HEK293 (cell line): ENCODE measurements at regions not wholly inside any gene's neighbourhood (a gene's known extent, or its start where the extent isn't known, plus 50 kb on each side); places are given as distances from the start of the nearest gene placed in this dataset.

Source experiments
- CTCF ChIA-PET: fragments of 350-600 bp; formaldehyde crosslinking; extraction: SDS; loops from one replicate; lab custom pipeline; 2021; ENCODE audit warnings: antibody characterized with exemption; lab: Yijun Ruan, JAX
- POLR2A ChIA-PET: fragments of 300-600 bp; formaldehyde crosslinking; extraction: SDS; loops from one replicate; lab custom pipeline; 2020; ENCODE audit warnings: antibody characterized with exemption, inconsistent platforms; lab: Yijun Ruan, JAX
- H3K27ac ChIP-seq: fragments of 200-500 bp; sonication (Bioruptor generic); 2 replicates; pipeline ENCODE4 v1.5.1; 2014; ENCODE audit warnings: low read depth, low read length, control low read depth, inconsistent platforms; ENCODE audit errors: extremely low read depth
- H3K36me3 ChIP-seq, 2 experiments: fragments of 200-500 bp in 1 of 2; sonication (Bioruptor generic) in 1 of 2; 1 replicate in 1 of 2; 2 replicates in 1 of 2; pipeline ENCODE4 v1.5.1; 2014 to 2017; ENCODE audit warnings: inconsistent platforms in 2 of 2, low read length in 2 of 2; ENCODE audit not compliant: control insufficient read depth in 2 of 2, insufficient read depth in 1 of 2
- H3K4me1 ChIP-seq: fragments of 200-500 bp; sonication (Bioruptor generic); 2 replicates; pipeline ENCODE4 v1.5.1; 2014; ENCODE audit warnings: mild to moderate bottlenecking, low read length, inconsistent platforms; ENCODE audit not compliant: control insufficient read depth, insufficient read depth
- H3K4me3 ChIP-seq: 2 replicates; pipeline ENCODE4 v1.5.1; 2011; ENCODE audit warnings: low read depth, mild to moderate bottlenecking, control low read depth, low read length, moderate library complexity
- H3K9me3 ChIP-seq: fragments of 200-500 bp; sonication (Bioruptor generic); 2 replicates; pipeline ENCODE4 v1.5.1; 2014; ENCODE audit warnings: low read depth, low read length, inconsistent platforms; ENCODE audit not compliant: control insufficient read depth, insufficient read depth
- AEBP2 ChIP-seq: fragments of 450-650 bp; formaldehyde crosslinking; IDR thresholded peaks from 2 replicates; pipeline ENCODE4 v1.5.1; 2016; ENCODE audit warnings: missing biosample characterization, missing genetic modification characterization, borderline replicate concordance
- EGR2 ChIP-seq: fragments of 450-650 bp; formaldehyde crosslinking; IDR thresholded peaks from 2 replicates; pipeline ENCODE4 v1.5.1; 2016; ENCODE audit warnings: low read depth, missing biosample characterization, missing genetic modification characterization
- FEZF1 ChIP-seq: fragments of 450-650 bp; formaldehyde crosslinking; IDR thresholded peaks from 2 replicates; pipeline ENCODE4 v1.5.1; 2016; ENCODE audit warnings: missing biosample characterization, missing genetic modification characterization
- GLIS1 ChIP-seq: fragments of 450-650 bp; formaldehyde crosslinking; IDR thresholded peaks from 2 replicates; pipeline ENCODE4 v1.5.1; 2016; ENCODE audit warnings: missing biosample characterization, missing genetic modification characterization
- OSR2 ChIP-seq: fragments of 450-650 bp; formaldehyde crosslinking; IDR thresholded peaks from 2 replicates; pipeline ENCODE4 v1.5.1; 2016; ENCODE audit warnings: missing biosample characterization, missing genetic modification characterization
- PRDM6 ChIP-seq: fragments of 450-650 bp; formaldehyde crosslinking; IDR thresholded peaks from 2 replicates; pipeline ENCODE4 v1.5.1; 2017; ENCODE audit warnings: missing biosample characterization, missing genetic modification characterization
- SP7 ChIP-seq: fragments of 450-650 bp; formaldehyde crosslinking; IDR thresholded peaks from 2 replicates; pipeline ENCODE4 v1.5.1; 2016; ENCODE audit warnings: missing biosample characterization, missing genetic modification characterization
- TCF7L2 ChIP-seq: IDR thresholded peaks from 2 replicates; pipeline ENCODE4 v1.6.1; 2011; ENCODE audit warnings: low read depth, mild to moderate bottlenecking, inconsistent platforms, low read length, moderate library complexity, borderline replicate concordance
- YY2 ChIP-seq: fragments of 450-650 bp; formaldehyde crosslinking; IDR thresholded peaks from 2 replicates; pipeline ENCODE4 v1.5.1; 2016; ENCODE audit warnings: missing biosample characterization, missing genetic modification characterization
- ZEB2 ChIP-seq: fragments of 450-650 bp; formaldehyde crosslinking; IDR thresholded peaks from 2 replicates; pipeline ENCODE4 v1.5.1; 2016; ENCODE audit warnings: missing biosample characterization, missing genetic modification characterization
- ZFHX2 ChIP-seq: fragments of 450-650 bp; formaldehyde crosslinking; conservative IDR thresholded peaks from 2 replicates; pipeline ENCODE4 v1.5.1; 2016; ENCODE audit warnings: missing biosample characterization, missing genetic modification characterization
- ZNF114 ChIP-seq: fragments of 450-650 bp; formaldehyde crosslinking; IDR thresholded peaks from 2 replicates; pipeline ENCODE4 v1.5.0; 2017; ENCODE audit warnings: missing biosample characterization, missing genetic modification characterization
- ZNF157 ChIP-seq: fragments of 450-650 bp; formaldehyde crosslinking; IDR thresholded peaks from 2 replicates; pipeline ENCODE4 v1.5.1; 2016; ENCODE audit warnings: missing biosample characterization, missing genetic modification characterization
- ZNF19 ChIP-seq: fragments of 450-650 bp; formaldehyde crosslinking; IDR thresholded peaks from 2 replicates; pipeline ENCODE4; 2016; ENCODE audit warnings: missing biosample characterization, missing genetic modification characterization, low read depth
- ZNF518A ChIP-seq: fragments of 450-650 bp; formaldehyde crosslinking; conservative IDR thresholded peaks from 2 replicates; pipeline ENCODE4 v1.5.1; 2016; ENCODE audit warnings: low read depth, missing biosample characterization, missing genetic modification characterization
- ZNF571 ChIP-seq: fragments of 450-650 bp; formaldehyde crosslinking; IDR thresholded peaks from 2 replicates; pipeline ENCODE4 v1.5.0; 2017; ENCODE audit warnings: missing biosample characterization, missing genetic modification characterization
- ZNF639 ChIP-seq: fragments of 450-650 bp; formaldehyde crosslinking; IDR thresholded peaks from 2 replicates; pipeline ENCODE4 v1.5.1; 2016; ENCODE audit warnings: missing biosample characterization, missing genetic modification characterization
- TF ChIP-seq, protein P1 (sequence below): fragments of 450-650 bp; formaldehyde crosslinking; IDR thresholded peaks from 2 replicates; pipeline ENCODE4 v1.5.1; 2016; ENCODE audit warnings: missing biosample characterization, missing genetic modification characterization
- TF ChIP-seq, protein P2 (sequence below): fragments of 450-650 bp; formaldehyde crosslinking; IDR thresholded peaks from 2 replicates; pipeline ENCODE4 v1.5.1; 2016; ENCODE audit warnings: missing biosample characterization, missing genetic modification characterization

- ChIA-PET POLR2A (interaction anchor here (0.7 kb wide), 1 partner anchor 178 kb away, joined by 10 read pairs; no protein-coding TSS in a partner anchor), CTCF (interaction anchor here (0.7 to 1.9 kb wide), 6 partner anchors 13 to 337 kb away, joined by 3 to 17 read pairs (median 4); no protein-coding TSS in a partner anchor)
- H3K4me3 ChIP-seq, result no peak overlapping the region
- no peaks in the 10 kb centered on the region for H3K9me3 ChIP-seq
- no peak overlapping the region for H3K27ac ChIP-seq
- H3K36me3 ChIP-seq, result no peaks in the 10 kb centered on the region
- peaks cover 6% of the 10 kb centered on the region for H3K4me1 ChIP-seq
- TF ChIP-seq PRDM6 (tag by site-specific recombination) (peak; percentile 60; the same call in 1 of the 2 replicates), ZNF639 (tag by site-specific recombination) (no peak), ZNF19 (tag by site-specific recombination) (0 out of 2 replicates have a peak, but pooled peaks have one; percentile 10), ZNF114 (no peak), ZEB2 (tag by site-specific recombination) (0 out of 2 replicates have a peak, but pooled peaks have one; percentile 18), ZNF518A (tag by site-specific recombination) (0 out of 2 replicates have a peak, but pooled peaks have one; percentile 21), EGR2 (tag by site-specific recombination) (peak; percentile 81), TCF7L2 (peak; percentile 55; the same call in 1 of the 2 replicates), SP7 (peak; percentile 85), ZNF571 (tag by site-specific recombination) (no peak), GLIS1 (tag by site-specific recombination) (0 out of 2 replicates have a peak, but pooled peaks have one; percentile 19), ZFHX2 (tag by site-specific recombination) (peak; percentile 91), YY2 (tag by site-specific recombination) (peak; percentile 34; the same call in 1 of the 2 replicates), OSR2 (peak; percentile 61; the same call in 1 of the 2 replicates), AEBP2 (no peak), FEZF1 (tag by site-specific recombination) (peak; percentile 63; the same call in 1 of the 2 replicates), ZNF157 (no peak)
- TF ChIP-seq, protein P1, sequence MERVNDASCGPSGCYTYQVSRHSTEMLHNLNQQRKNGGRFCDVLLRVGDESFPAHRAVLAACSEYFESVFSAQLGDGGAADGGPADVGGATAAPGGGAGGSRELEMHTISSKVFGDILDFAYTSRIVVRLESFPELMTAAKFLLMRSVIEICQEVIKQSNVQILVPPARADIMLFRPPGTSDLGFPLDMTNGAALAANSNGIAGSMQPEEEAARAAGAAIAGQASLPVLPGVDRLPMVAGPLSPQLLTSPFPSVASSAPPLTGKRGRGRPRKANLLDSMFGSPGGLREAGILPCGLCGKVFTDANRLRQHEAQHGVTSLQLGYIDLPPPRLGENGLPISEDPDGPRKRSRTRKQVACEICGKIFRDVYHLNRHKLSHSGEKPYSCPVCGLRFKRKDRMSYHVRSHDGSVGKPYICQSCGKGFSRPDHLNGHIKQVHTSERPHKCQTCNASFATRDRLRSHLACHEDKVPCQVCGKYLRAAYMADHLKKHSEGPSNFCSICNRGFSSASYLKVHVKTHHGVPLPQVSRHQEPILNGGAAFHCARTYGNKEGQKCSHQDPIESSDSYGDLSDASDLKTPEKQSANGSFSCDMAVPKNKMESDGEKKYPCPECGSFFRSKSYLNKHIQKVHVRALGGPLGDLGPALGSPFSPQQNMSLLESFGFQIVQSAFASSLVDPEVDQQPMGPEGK (tag by site-specific recombination), result 0 out of 2 replicates have a peak, but pooled peaks have one; percentile 40
- TF ChIP-seq, protein P2, sequence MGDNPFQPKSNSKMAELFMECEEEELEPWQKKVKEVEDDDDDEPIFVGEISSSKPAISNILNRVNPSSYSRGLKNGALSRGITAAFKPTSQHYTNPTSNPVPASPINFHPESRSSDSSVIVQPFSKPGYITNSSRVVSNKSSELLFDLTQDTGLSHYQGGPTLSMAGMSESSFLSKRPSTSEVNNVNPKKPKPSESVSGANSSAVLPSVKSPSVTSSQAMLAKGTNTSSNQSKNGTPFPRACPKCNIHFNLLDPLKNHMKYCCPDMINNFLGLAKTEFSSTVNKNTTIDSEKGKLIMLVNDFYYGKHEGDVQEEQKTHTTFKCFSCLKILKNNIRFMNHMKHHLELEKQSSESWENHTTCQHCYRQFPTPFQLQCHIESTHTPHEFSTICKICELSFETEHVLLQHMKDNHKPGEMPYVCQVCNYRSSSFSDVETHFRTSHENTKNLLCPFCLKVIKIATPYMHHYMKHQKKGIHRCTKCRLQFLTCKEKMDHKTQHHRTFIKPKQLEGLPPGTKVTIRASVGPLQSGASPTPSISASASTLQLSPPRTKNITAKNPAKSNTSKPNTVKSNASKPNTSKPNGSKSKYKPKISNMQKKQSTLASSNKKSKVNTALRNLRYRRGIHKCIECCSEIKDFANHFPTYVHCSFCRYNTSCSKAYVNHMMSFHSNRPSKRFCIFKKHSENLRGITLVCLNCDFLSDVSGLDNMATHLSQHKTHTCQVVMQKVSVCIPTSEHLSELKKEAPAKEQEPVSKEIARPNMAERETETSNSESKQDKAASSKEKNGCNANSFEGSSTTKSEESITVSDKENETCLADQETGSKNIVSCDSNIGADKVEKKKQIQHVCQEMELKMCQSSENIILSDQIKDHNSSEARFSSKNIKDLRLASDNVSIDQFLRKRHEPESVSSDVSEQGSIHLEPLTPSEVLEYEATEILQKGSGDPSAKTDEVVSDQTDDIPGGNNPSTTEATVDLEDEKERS (tag by site-specific recombination), result no peak
Observed at GRCh38 chr18:24530630-24531111, 70.2 kb downstream of the HRH4 start.
